NCI-H345 treated with DMSO at 0.1 percent for 48 hours (cell line): ENCODE measurements at regions not wholly inside any gene's neighbourhood (a gene's known extent, or its start where the extent isn't known, plus 50 kb on each side); places are given as distances from the start of the nearest gene placed in this dataset.

Source experiments
- DNase-seq: peaks from one replicate; lab custom pipeline; 2025; ENCODE audit not compliant: unreplicated experiment; lab: John Stamatoyannopoulos, UW

DNA sequence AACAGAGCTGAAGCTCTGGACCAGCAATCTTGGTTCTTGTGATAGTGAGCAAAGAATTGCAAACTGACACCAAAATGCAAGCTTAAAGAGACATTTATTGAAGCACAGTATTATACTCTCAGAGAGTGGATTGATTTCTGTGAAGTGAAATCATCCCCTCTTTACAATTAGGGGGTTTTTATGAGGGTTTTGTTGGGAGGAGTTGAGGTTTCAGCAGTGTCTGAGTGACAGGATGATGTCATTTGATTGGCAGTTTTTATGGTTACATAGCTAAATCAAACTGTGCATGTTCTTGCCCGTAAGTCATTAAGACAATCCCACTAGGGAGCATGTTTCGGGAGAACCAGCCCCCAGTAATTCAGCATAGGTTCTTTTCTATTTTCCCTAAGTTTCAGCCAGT lies 1200.5 kb downstream of the SI start:
- DNase-seq: no peak

- no peak for DNase-seq
These were observed 1215.2 kb downstream of the SI start for GRCh38 chr3:163863146-163863545.

- DNase-seq: no peak
These were observed 1226.1 kb downstream of the SI start for GRCh38 chr3:163852233-163852632.

DNA sequence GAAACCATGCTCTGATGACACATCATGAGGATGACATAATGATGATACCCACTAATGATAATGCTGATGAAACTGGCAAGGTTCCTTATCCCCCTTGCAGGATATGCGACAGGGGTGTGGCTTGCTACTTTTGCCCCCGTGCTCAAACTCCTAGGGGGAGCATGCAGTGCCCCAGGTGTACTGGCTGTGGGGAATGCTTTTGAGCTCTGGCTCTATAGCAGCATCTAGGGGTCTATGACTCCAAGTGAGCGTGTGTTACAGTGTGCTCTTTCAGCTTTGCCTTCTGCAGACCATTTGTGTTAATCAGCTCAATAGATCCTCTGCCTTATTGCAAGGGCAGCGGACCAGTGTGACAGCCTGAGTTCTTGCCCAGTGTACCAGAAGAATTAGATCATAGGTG lies 1239.5 kb downstream of the SI start:
- no peak for DNase-seq

GRCh38 chr3:163832547-163832946 lies 1245.7 kb downstream of the SI start:
- no peak for DNase-seq

DNA sequence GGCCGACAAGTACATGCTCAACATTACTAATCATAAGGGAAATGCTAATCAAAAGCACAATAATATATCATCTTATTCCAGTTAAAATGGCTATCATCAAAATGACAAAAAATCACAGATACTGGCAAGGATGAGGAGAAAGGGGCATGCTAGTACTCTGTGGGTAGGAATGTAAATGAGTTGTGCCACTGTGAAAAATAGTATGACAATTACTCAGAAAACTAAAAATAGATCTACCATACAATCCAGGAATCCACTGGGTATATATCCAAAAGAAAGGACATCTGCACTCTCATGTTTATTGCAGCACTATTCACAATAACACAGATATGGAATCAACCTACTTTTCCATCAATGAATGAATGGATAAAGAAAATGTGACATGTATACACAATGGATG lies 1256.5 kb downstream of the SI start:
- no peak for DNase-seq

DNA sequence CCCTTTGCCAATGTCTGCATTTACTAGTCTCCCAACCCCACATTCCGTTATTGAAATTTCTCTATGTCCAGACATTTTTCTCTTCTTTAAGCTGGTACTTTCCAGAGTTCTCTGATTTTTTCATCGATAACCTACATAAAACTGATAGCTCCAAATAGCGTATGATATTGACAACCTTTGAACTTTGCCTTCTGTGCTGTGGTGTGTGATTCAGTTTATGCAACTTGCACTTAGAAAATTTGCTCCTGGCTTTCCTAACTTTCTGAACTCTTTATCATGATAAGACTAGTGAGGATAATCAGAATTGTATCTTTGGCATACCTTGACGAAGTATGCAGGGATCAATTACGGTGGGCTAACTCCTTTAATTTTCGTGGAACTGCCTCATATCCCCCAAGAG lies 1261.3 kb downstream of the SI start:
- DNase-seq: no peak

GRCh38 chr3:163813935-163814334 lies 1264.4 kb downstream of the SI start:
- DNase-seq: no peak

DNA sequence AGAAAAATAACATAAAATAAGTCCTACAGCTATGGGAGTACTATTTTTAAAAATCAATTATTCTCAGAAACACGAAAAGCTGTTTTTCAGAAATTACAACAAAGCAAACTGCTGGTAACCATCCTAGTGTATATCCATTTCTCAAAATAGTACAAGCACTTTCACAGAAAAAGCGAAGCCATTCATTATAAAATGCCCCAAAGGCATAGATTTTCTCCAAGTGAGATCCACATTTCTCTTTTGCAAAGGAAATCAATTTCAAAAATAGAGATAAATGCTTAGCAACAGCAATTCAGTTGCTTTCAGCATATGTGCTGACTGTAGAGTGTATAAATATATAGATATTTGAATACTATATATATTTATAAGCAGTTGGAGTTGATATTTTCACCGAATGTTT lies 1266.3 kb downstream of the SI start:
- DNase-seq: no peak

GRCh38 chr3:163809540-163809993 lies 1268.7 kb downstream of the SI start:
- no peak for DNase-seq

DNA sequence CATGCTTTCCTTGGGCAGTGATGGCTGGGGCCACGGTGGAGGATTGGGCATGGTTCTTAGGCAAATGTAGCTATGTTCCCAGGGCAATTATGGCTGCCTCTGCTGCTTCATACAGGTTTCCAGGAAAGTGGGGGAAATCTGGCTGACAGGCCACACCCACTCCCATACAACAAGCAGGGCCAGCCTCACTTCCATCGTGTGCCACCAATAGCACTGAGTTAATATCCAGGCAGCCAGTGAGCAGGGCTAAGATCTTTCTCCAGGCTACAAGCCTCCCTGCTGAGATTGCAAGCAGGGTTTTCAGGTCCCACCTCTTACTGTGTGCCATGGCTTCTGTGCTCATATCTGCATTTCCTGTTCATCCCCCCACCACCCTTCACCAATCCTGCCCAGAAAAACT lies 1291.9 kb downstream of the SI start:
- no peak for DNase-seq

DNA sequence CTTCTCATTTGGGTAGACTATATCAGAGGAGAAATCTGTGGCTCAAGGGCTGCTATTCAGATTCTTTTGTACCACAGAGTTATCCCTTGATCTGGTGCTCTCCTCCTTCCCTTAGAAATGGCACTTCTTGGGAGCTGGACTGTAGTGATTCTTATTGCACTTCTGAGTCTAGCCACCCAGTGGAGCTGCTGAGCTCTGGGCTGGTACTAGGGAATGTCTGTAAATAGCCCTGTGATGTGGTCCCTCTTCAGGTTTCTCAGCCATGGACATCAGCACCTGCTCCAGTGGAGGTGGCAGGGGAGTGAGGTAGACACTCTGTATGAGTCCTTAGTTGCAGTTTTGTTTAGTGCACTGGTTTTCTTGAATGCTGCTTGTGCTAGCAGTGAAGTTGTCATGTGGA lies 1292.6 kb downstream of the SI start:
- no peak for DNase-seq

- DNase-seq: no peak
These were observed 1298.6 kb downstream of the SI start for GRCh38 chr3:163779396-163780344.

DNA sequence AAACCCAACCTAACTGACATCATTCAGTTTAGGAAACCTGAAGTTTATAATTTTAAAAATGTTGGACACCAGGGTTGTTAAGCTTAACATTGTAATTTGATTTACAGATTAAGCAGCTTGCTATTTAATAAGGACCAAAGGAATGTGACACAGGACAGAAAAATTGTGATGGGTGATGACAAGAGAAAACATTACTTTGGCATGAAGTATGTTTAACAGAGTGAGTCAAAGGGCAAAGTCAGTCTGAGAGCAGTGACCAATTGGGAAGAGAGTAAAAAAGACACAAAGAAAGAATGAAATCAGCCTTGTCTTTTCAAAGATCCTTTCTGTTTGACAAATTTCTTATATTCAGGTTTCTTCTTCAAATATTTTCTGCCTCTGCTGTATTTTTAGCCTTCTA lies 1301.6 kb downstream of the SI start:
- DNase-seq: no peak

- DNase-seq: no peak
These were observed 1305.2 kb downstream of the SI start for GRCh38 chr3:163773136-163773535.

- no peak for DNase-seq
These were observed 1310.2 kb downstream of the SI start for GRCh38 chr3:163768048-163768447.

GRCh38 chr3:163766112-163766511 lies 1312.2 kb downstream of the SI start:
- no peak for DNase-seq

DNA sequence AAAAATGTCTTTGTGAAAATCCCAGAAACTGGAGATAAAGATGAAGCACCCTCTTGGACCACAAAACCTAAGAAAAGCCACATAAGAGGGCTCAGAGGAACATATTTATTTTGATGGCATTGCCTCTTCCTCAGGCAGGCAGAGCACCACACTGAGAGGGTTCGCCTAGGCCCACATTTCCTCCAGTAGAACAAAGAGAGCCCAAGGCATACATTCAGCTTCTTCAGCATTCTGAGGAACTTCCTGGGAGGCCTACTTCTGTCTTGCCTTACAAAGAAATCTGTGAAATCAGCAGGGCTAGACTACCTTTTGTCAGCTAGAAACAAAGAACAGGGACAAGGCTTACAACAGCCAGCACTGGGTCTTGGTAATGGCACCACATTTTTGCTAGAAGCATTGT lies 1325.3 kb downstream of the SI start:
- DNase-seq: no peak

- no peak for DNase-seq
These were observed 1333.1 kb downstream of the SI start for GRCh38 chr3:163745204-163745603.

DNA sequence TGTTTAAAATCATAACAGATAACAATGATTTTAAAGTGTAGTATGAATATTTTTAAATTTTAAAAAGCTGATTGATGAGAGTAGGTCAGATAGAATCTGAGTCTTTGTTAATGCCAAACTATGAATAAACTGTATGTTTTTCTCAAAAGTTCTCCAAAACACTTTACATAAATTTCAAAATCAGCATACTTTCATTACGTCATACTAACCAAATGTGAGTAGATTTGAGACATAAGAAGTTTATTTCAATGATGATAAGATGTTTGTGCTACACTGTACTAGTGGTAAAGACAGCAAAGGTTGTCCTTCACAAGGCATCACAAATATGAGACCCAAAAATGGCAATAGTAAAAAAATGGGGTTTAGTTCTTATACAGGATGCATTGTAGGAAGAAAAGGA lies 1342.9 kb downstream of the SI start:
- no peak for DNase-seq

DNA sequence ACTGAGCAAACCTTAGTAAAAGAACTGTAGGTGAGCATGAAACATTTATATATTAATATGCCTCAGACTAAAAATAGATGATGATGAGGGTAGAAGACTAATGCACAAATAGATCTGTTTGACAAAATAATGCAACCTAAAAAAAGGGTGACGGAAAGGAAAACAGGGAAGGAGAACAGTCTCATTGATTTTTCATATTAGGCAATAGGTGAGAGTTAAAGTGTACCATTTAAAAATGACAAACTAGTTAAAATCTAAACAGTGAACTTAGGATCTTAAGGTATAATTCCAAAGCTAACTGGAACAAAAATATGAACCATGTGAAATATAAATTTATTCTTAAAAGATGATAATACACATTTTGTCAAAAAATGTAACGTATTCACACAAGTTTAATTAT lies 1347.6 kb downstream of the SI start:
- no peak for DNase-seq

- DNase-seq: no peak
These were observed 1352.2 kb downstream of the SI start for GRCh38 chr3:163726125-163726524.

GRCh38 chr3:163722405-163722804 lies 1355.9 kb downstream of the SI start:
- DNase-seq: no peak
